SK-N-SH treated with all-trans-retinoic acid at 6 μM for 48 hours (cell line): ENCODE measurements at regions not wholly inside any gene's neighbourhood (a gene's known extent, or its start where the extent isn't known, plus 50 kb on each side); places are given as distances from the start of the nearest gene placed in this dataset.

Source experiments
- ARNTL ChIP-seq: fragments of 450-650 bp; formaldehyde crosslinking; IDR thresholded peaks from 2 replicates; pipeline ENCODE4 v1.5.0; 2020; ENCODE audit warnings: low read depth, mild to moderate bottlenecking, moderate library complexity, borderline replicate concordance
- BACH2 ChIP-seq: fragments of 250-450 bp; sonication (Bioruptor Pico); IDR thresholded peaks from 2 replicates; pipeline ENCODE4 v1.9.0; 2021; ENCODE audit warnings: mild to moderate bottlenecking, borderline replicate concordance
- ESRRG ChIP-seq: fragments of 250-450 bp; sonication (Bioruptor Pico); IDR thresholded peaks from 2 replicates; pipeline ENCODE4 v1.6.1; 2021; ENCODE audit warnings: mild to moderate bottlenecking
- PATZ1 ChIP-seq: fragments of 250-450 bp; sonication (Bioruptor Pico); IDR thresholded peaks from 2 replicates; pipeline ENCODE4 v1.8.0; 2020; ENCODE audit warnings: mild to moderate bottlenecking, moderate library complexity, borderline replicate concordance
- RARB ChIP-seq: fragments of 250-450 bp; sonication (Bioruptor Pico); IDR thresholded peaks from 2 replicates; pipeline ENCODE4 v1.8.0; 2021; ENCODE audit warnings: mild to moderate bottlenecking, moderate library complexity
- TCF4 ChIP-seq: fragments of 250-450 bp; sonication (Bioruptor Pico); IDR thresholded peaks from 2 replicates; pipeline ENCODE4 v1.8.0; 2021; ENCODE audit warnings: mild to moderate bottlenecking, moderate library complexity, borderline replicate concordance
- ZC3H10 ChIP-seq: fragments of 250-450 bp; sonication (Bioruptor Pico); IDR thresholded peaks from 2 replicates; pipeline ENCODE4 v1.5.1; 2021; ENCODE audit warnings: mild to moderate bottlenecking, moderate library complexity
- ZFP3 ChIP-seq: fragments of 250-450 bp; sonication (Bioruptor Pico); IDR thresholded peaks from 2 replicates; pipeline ENCODE4 v1.5.0; 2020; ENCODE audit warnings: mild to moderate bottlenecking, moderate library complexity
- ZFP30 ChIP-seq: fragments of 450-650 bp; formaldehyde crosslinking; IDR thresholded peaks from 2 replicates; pipeline ENCODE4 v1.5.0; 2022; ENCODE audit warnings: mild to moderate bottlenecking, moderate library complexity
- ZNF565 ChIP-seq: fragments of 450-650 bp; formaldehyde crosslinking; conservative IDR thresholded peaks from 2 replicates; pipeline ENCODE4 v1.5.0; 2020; ENCODE audit warnings: low read depth, mild to moderate bottlenecking, moderate library complexity
- ZNF70 ChIP-seq: fragments of 450-650 bp; formaldehyde crosslinking; IDR thresholded peaks from 2 replicates; pipeline ENCODE4 v1.5.0; 2020; ENCODE audit warnings: mild to moderate bottlenecking, moderate library complexity
- TF ChIP-seq, protein P1 (sequence below): fragments of 250-450 bp; sonication (Bioruptor Pico); IDR thresholded peaks from 2 replicates; pipeline ENCODE4 v1.5.1; 2021; ENCODE audit warnings: mild to moderate bottlenecking, moderate library complexity

DNA sequence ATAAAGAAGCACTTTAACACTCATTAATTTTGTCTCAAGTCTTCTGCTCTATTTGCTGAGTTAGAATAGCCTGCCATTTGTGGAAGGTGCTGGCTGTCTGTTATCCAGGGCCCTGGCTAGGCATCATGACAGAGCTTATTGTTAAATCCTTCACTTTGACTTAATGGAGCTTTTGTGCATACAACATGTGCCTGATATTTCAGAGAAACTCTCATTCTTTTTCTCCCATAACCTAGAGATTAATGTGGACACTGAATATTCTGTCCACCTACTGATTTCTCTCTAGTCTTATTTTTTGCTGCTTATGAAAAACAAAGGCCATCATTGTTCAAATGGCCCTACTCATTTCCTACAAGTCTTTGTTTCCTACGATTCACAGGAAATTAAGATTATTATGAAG, 383.1 kb upstream of the HTR2A start:
- no peak for TF ChIP-seq BACH2 (CRISPR knock-in tag)
- TF ChIP-seq TCF4 (CRISPR knock-in tag) = no peak
- TF ChIP-seq ZFP3 (CRISPR knock-in tag) = no peak
- no peak for TF ChIP-seq ZFP30
- no peak for TF ChIP-seq ZNF70 (CRISPR knock-in tag)
- no peak for TF ChIP-seq PATZ1 (CRISPR knock-in tag)
- TF ChIP-seq ZNF565 (CRISPR knock-in tag) = no peak
- TF ChIP-seq ZC3H10 (CRISPR knock-in tag) = no peak
- TF ChIP-seq, protein P1, sequence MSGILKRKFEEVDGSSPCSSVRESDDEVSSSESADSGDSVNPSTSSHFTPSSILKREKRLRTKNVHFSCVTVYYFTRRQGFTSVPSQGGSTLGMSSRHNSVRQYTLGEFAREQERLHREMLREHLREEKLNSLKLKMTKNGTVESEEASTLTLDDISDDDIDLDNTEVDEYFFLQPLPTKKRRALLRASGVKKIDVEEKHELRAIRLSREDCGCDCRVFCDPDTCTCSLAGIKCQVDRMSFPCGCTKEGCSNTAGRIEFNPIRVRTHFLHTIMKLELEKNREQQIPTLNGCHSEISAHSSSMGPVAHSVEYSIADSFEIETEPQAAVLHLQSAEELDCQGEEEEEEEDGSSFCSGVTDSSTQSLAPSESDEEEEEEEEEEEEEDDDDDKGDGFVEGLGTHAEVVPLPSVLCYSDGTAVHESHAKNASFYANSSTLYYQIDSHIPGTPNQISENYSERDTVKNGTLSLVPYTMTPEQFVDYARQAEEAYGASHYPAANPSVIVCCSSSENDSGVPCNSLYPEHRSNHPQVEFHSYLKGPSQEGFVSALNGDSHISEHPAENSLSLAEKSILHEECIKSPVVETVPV (CRISPR knock-in tag) = no peak
- TF ChIP-seq RARB (CRISPR knock-in tag) = no peak
- TF ChIP-seq ESRRG = no peak
- TF ChIP-seq ARNTL (CRISPR knock-in tag) = no peak
